ENCODE measurements at regions not wholly inside any gene's neighbourhood (a gene's known extent, or its start where the extent isn't known, plus 50 kb on each side); places are given as distances from the start of the nearest gene placed in this dataset.
A peak's percentile ranks its signal among the peaks of the same experiment; 100 is the strongest.

- peak overlapping the region in 2 of 3 donors; percentile 68 to 79 for H3K4me3 ChIP-seq (ENCODE audit: low read depth in 1 of 3, low read length in 3 of 3)
- 58 to 72% (median 63%) methylated on average over 13 to 15 of the region's 15 CpGs for WGBS, 3 donors
- peak overlapping the region in 2 of 3 donors; percentile 64 to 98 for H3K27ac ChIP-seq (ENCODE audit: low read depth in 1 of 3, low read length in 2 of 3)
- H3K4me1 ChIP-seq (ENCODE audit: control insufficient read depth in 3 of 3, insufficient read depth in 2 of 3, low read depth in 1 of 3, low read length in 2 of 3) = peaks cover 2 to 36% (median 7%) of the 10 kb centered on the region in 3 donors
- FAIRE-seq = no peak
- H3K27me3 ChIP-seq (ENCODE audit: control insufficient read depth in 3 of 3, insufficient read depth in 3 of 3, low read length in 3 of 3) = no peaks in the 10 kb centered on the region
- peaks cover 0 to 83% (median 0%) of the 10 kb centered on the region in 3 donors for H3K36me3 ChIP-seq (ENCODE audit: control insufficient read depth in 3 of 3, insufficient read depth in 2 of 3, low read depth in 1 of 3, low read length in 3 of 3)
- H3K9me3 ChIP-seq (ENCODE audit: control insufficient read depth in 2 of 2, insufficient read depth in 1 of 2, low read depth in 1 of 2, low read length in 1 of 2) = no peaks in the 10 kb centered on the region
- DNase-seq = no peak
Measured at GRCh38 chr12:124388038-124388671, 93.3 kb downstream of the RFLNA start.

- FAIRE-seq = no peak
- Histone ChIP-seq H3K4me3 (ENCODE audit: low read depth in 1 of 3, low read length in 3 of 3) (peak overlapping the region in 2 of 3 donors; percentile 68 to 79), H3K36me3 (ENCODE audit: control insufficient read depth in 3 of 3, insufficient read depth in 2 of 3, low read depth in 1 of 3, low read length in 3 of 3) (peaks cover 0 to 83% (median 0%) of the 10 kb centered on the region in 3 donors)
Measured at GRCh38 chr12:124387528-124387911, 92.6 kb downstream of the RFLNA start.

DNA sequence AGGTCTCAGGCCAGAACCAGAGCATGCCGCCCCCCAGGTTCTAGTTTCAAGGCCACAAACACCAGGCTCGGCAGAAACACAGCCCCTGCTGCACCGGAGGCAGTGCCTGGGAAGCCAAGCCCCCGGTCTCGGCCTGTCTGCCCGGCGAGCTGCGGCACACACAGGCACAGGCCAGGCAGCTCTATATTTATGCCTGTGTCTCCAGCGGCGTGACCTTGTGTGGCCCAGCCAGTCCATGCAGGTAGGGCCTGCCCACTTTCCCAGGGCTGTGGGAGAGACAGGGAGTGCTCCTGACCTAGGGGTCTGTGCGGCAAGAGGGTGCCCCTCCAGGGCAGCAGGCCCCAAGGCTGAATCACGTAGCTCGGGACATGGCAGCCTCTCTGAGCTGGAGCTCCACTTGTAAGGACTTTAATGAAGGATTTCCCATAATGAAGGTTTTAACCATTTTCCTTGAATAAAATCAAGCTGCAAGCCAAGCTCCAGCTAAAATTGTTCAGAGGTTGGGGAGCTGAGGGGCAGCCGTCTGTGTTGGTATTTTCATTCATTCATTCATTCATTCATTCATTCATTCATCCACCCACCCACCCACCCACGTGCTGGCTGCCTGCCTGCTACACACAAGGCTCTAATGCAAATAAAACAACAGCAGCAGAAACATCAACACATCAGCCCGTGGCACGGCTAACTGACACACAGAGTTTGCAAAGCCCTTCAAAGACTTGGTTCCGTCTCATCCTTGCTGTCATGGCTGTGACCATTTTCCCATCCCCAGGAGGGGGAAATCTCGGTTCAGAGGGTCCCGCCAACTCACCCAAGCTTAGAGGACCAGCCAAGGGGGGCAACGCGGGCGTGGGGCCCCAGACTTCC, 92.0 kb downstream of the RFLNA start:
- Histone ChIP-seq H3K4me1 (ENCODE audit: control insufficient read depth in 3 of 3, insufficient read depth in 2 of 3, low read depth in 1 of 3, low read length in 2 of 3) (peaks cover 2 to 35% (median 4%) of the 10 kb centered on the region in 3 donors), H3K9me3 (ENCODE audit: control insufficient read depth in 2 of 2, insufficient read depth in 1 of 2, low read depth in 1 of 2, low read length in 1 of 2) (no peaks in the 10 kb centered on the region), H3K36me3 (ENCODE audit: control insufficient read depth in 3 of 3, insufficient read depth in 2 of 3, low read depth in 1 of 3, low read length in 3 of 3) (peaks cover 0 to 83% (median 0%) of the 10 kb centered on the region in 3 donors), H3K4me3 (ENCODE audit: low read depth in 1 of 3, low read length in 3 of 3) (peak overlapping the region in 1 of 3 donors; percentile 68), H3K27ac (ENCODE audit: low read depth in 1 of 3, low read length in 2 of 3) (peak overlapping the region in 1 of 3 donors; percentile 28), H3K27me3 (ENCODE audit: control insufficient read depth in 3 of 3, insufficient read depth in 3 of 3, low read length in 3 of 3) (no peaks in the 10 kb centered on the region)
- 70 to 85% (median 71%) methylated on average over 23 of the region's 23 CpGs for WGBS, 3 donors
- FAIRE-seq = no peak
- no peak for DNase-seq

More at GRCh38 chr12:124387528-124387911, 92.6 kb downstream of the RFLNA start:
- Histone ChIP-seq H3K27ac (ENCODE audit: low read depth in 1 of 3, low read length in 2 of 3) (peak overlapping the region in 1 of 3 donors; percentile 28), H3K4me1 (ENCODE audit: control insufficient read depth in 3 of 3, insufficient read depth in 2 of 3, low read depth in 1 of 3, low read length in 2 of 3) (peaks cover 2 to 30% (median 3%) of the 10 kb centered on the region in 3 donors), H3K9me3 (ENCODE audit: control insufficient read depth in 2 of 2, insufficient read depth in 1 of 2, low read depth in 1 of 2, low read length in 1 of 2) (no peaks in the 10 kb centered on the region), H3K27me3 (ENCODE audit: control insufficient read depth in 3 of 3, insufficient read depth in 3 of 3, low read length in 3 of 3) (no peaks in the 10 kb centered on the region)
- 64 to 81% (median 75%) methylated on average over 20 to 24 of the region's 24 CpGs for WGBS, 3 donors
- no peak for DNase-seq

DNA sequence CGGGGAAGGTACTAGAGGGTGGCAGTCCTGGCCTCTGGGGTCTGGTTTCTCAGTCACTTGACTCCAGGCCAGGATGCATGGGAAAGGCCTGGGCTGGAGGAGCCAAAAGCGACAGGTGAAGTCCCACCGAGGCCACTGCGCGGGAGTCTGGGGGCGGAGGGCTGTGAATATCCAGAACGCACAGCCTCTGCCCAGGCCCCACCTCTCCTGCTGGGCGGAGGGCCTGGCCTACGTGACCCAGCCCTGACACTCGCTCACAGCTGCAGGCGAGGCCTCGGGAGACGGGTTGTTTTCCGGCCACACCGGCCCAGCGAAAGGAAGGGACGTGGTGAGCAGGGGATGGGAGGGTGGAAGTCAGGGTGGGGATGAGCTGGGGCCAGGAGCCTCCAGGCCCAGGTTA, 91.2 kb downstream of the RFLNA start:
- WGBS, 3 donors = 74 to 85% (median 76%) methylated on average over 17 of the region's 17 CpGs
- FAIRE-seq = no peak
- no peak overlapping the region for H3K4me3 ChIP-seq (ENCODE audit: low read depth in 1 of 3, low read length in 3 of 3)

GRCh38 chr12:124385219-124385969, 90.5 kb downstream of the RFLNA start:
- H3K27me3 ChIP-seq (ENCODE audit: control insufficient read depth in 3 of 3, insufficient read depth in 3 of 3, low read length in 3 of 3) = no peaks in the 10 kb centered on the region
- H3K4me1 ChIP-seq (ENCODE audit: control insufficient read depth in 3 of 3, insufficient read depth in 2 of 3, low read depth in 1 of 3, low read length in 2 of 3) = peaks cover 2 to 42% (median 8%) of the 10 kb centered on the region in 3 donors
- DNase-seq (no peak), FAIRE-seq (no peak)
- H3K4me3 ChIP-seq (ENCODE audit: low read depth in 1 of 3, low read length in 3 of 3) = no peak overlapping the region
- H3K36me3 ChIP-seq (ENCODE audit: control insufficient read depth in 3 of 3, insufficient read depth in 2 of 3, low read depth in 1 of 3, low read length in 3 of 3) = peaks cover 0 to 83% (median 0%) of the 10 kb centered on the region in 3 donors
- 91 to 94% (median 93%) methylated on average over 30 to 32 of the region's 32 CpGs for WGBS, 3 donors
- H3K27ac ChIP-seq (ENCODE audit: low read depth in 1 of 3, low read length in 2 of 3) = no peak overlapping the region
- no peaks in the 10 kb centered on the region for H3K9me3 ChIP-seq (ENCODE audit: control insufficient read depth in 2 of 2, insufficient read depth in 1 of 2, low read depth in 1 of 2, low read length in 1 of 2)

More for the DNA sequence above, 91.2 kb downstream of the RFLNA start:
- peak overlapping the region in 1 of 3 donors; percentile 11 for H3K27ac ChIP-seq (ENCODE audit: low read depth in 1 of 3, low read length in 2 of 3)
- H3K27me3 ChIP-seq (ENCODE audit: control insufficient read depth in 3 of 3, insufficient read depth in 3 of 3, low read length in 3 of 3) = no peaks in the 10 kb centered on the region
- DNase-seq = no peak
- H3K9me3 ChIP-seq (ENCODE audit: control insufficient read depth in 2 of 2, insufficient read depth in 1 of 2, low read depth in 1 of 2, low read length in 1 of 2) = no peaks in the 10 kb centered on the region
- peaks cover 2 to 42% (median 8%) of the 10 kb centered on the region in 3 donors for H3K4me1 ChIP-seq (ENCODE audit: control insufficient read depth in 3 of 3, insufficient read depth in 2 of 3, low read depth in 1 of 3, low read length in 2 of 3)
- H3K36me3 ChIP-seq (ENCODE audit: control insufficient read depth in 3 of 3, insufficient read depth in 2 of 3, low read depth in 1 of 3, low read length in 3 of 3) = peaks cover 0 to 83% (median 0%) of the 10 kb centered on the region in 3 donors

GRCh38 chr12:124384299-124384894, 89.5 kb downstream of the RFLNA start:
- DNase-seq (no peak), FAIRE-seq (no peak)
- H3K4me3 ChIP-seq (ENCODE audit: low read depth in 1 of 3, low read length in 3 of 3) = no peak overlapping the region
- peaks cover 0 to 88% (median under 1%) of the 10 kb centered on the region in 3 donors for H3K36me3 ChIP-seq (ENCODE audit: control insufficient read depth in 3 of 3, insufficient read depth in 2 of 3, low read depth in 1 of 3, low read length in 3 of 3)
- no peaks in the 10 kb centered on the region for H3K9me3 ChIP-seq (ENCODE audit: control insufficient read depth in 2 of 2, insufficient read depth in 1 of 2, low read depth in 1 of 2, low read length in 1 of 2)
- no peaks in the 10 kb centered on the region for H3K27me3 ChIP-seq (ENCODE audit: control insufficient read depth in 3 of 3, insufficient read depth in 3 of 3, low read length in 3 of 3)
- H3K27ac ChIP-seq (ENCODE audit: low read depth in 1 of 3, low read length in 2 of 3) = peak overlapping the region in 1 of 3 donors; percentile 5
- 89 to 95% (median 91%) methylated on average over 20 of the region's 20 CpGs for WGBS, 3 donors
- H3K4me1 ChIP-seq (ENCODE audit: control insufficient read depth in 3 of 3, insufficient read depth in 2 of 3, low read depth in 1 of 3, low read length in 2 of 3) = peaks cover 0 to 41% (median 8%) of the 10 kb centered on the region in 3 donors

DNA sequence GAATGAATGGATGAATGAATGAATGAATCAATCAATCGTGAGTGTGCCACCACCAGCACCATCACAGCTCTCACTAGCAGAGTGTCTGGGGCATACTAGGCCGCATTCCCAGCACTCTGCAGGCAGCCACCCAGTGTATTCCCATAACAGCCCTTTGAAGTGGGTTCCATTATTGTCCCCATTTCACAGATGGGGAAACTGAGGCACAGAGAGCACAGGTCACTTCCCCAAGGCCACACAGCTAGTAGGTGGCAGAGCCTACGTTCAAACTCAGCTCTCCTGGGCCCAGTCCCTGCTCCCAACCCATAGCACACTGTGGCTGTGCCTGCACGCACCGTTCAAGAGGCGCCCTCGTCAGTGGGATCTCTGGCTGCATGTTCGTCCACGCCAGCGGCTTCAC, 88.1 kb downstream of the RFLNA start:
- H3K4me3 ChIP-seq (ENCODE audit: low read depth in 1 of 3, low read length in 3 of 3) = no peak overlapping the region
- DNase-seq (no peak), FAIRE-seq (no peak)
- H3K4me1 ChIP-seq (ENCODE audit: control insufficient read depth in 3 of 3, insufficient read depth in 2 of 3, low read depth in 1 of 3, low read length in 2 of 3) = peaks cover 0 to 34% (median 8%) of the 10 kb centered on the region in 3 donors
- H3K36me3 ChIP-seq (ENCODE audit: control insufficient read depth in 3 of 3, insufficient read depth in 2 of 3, low read depth in 1 of 3, low read length in 3 of 3) = peaks cover under 1 to 97% (median 2%) of the 10 kb centered on the region in 3 donors
- H3K9me3 ChIP-seq (ENCODE audit: control insufficient read depth in 2 of 2, insufficient read depth in 1 of 2, low read depth in 1 of 2, low read length in 1 of 2) = no peaks in the 10 kb centered on the region
- H3K27ac ChIP-seq (ENCODE audit: low read depth in 1 of 3, low read length in 2 of 3) = peak overlapping the region in 1 of 3 donors; percentile 0
- 94 to 96% (median 96%) methylated on average over 10 of the region's 10 CpGs for WGBS, 3 donors
- no peaks in the 10 kb centered on the region for H3K27me3 ChIP-seq (ENCODE audit: control insufficient read depth in 3 of 3, insufficient read depth in 3 of 3, low read length in 3 of 3)
